Adrenal gland (tissue), 9 donors: ENCODE measurements at regions not wholly inside any gene's neighbourhood (a gene's known extent, or its start where the extent isn't known, plus 50 kb on each side); places are given as distances from the start of the nearest gene placed in this dataset.
"Not testable (repeated sequence)": the region's sequence is repeated elsewhere in the genome, so short reads cannot be mapped to it uniquely, and the experiment has no call there.

Source experiments
- DNase-seq, 7 donors: peaks; one replicate each; pipeline ENCODE4 v3.0.0-alpha.2; 2019 to 2020
- H3K27ac ChIP-seq, 5 donors: fragments of 200-600 bp; sonication (generic) in 4 of 5; 1 replicate in 3 of 5; 2 replicates in 2 of 5; pipeline versions ENCODE4 v1.5.1 to v1.8.0; 2016 to 2020; ENCODE audit warnings: mild to moderate bottlenecking in 1 of 5
- H3K27me3 ChIP-seq: fragments of 200-600 bp; 2 replicates; pipeline ENCODE4 v1.8.0; 2021
- H3K36me3 ChIP-seq, 2 donors: fragments of 200-600 bp; replicated peaks in 1 of 2; 1 replicate in 1 of 2; 2 replicates in 1 of 2; pipeline versions ENCODE4 v1.5.1 to v1.8.0; 2018 to 2022
- H3K4me1 ChIP-seq, 2 donors: fragments of 200-600 bp; replicated peaks in 1 of 2; 1 replicate in 1 of 2; 2 replicates in 1 of 2; pipeline versions ENCODE4 v1.5.1 to v1.8.0; 2018 to 2021
- H3K4me3 ChIP-seq, 4 donors: fragments of 200-600 bp; sonication (generic) in 3 of 4; one replicate each; pipeline ENCODE4 v1.5.1; 2016 to 2018
- H3K9me3 ChIP-seq, 3 donors: fragments of 200-600 bp; sonication (generic) in 1 of 3; replicated peaks in 1 of 3; 1 replicate in 2 of 3; 2 replicates in 1 of 3; pipeline versions ENCODE4 v1.5.1 to v1.8.0; 2016 to 2021
- CTCF ChIP-seq, 6 experiments: fragments of 450-650 bp in 4 of 6; fragments of 200-600 bp in 2 of 6; sonication (generic) in 1 of 6; IDR thresholded peaks; 1 replicate in 5 of 6; 2 replicates in 1 of 6; pipeline versions ENCODE4 v1.5.1 to v1.8.0; 2016 to 2021; ENCODE audit warnings: antibody characterized with exemption in 6 of 6, mild to moderate bottlenecking in 2 of 6, moderate library complexity in 1 of 6
- POLR2A ChIP-seq, 2 donors: fragments of 450-650 bp; IDR thresholded peaks; one replicate each; pipeline ENCODE4 v1.6.1; 2017; ENCODE audit warnings: antibody characterized with exemption in 2 of 2, mild to moderate bottlenecking in 2 of 2, moderate library complexity in 1 of 2
- WGBS, 4 donors: extraction: QIAGEN DNeasy Blood & Tissue Kit in 2 of 4; methylation state at CpG; one replicate each; pipeline versions ENCODE4 v1.1.5 to v1.1.7; 2013 to 2017; 5-methylcytosine and 5-hydroxymethylcytosine counted together
- intact Hi-C, 2 donors: fragments of 100-400 bp; cut with DNase I; formaldehyde crosslinking; loops; one replicate each; pipeline versions ENCODE4 v1.14.1 to v1.15.0; 2022 to 2023
- donor health status: healthy with polysubstance abuse.
- donor health status: Bipolar disorder and iron deficiency.
- donor health status: DM: yes; HTN: yes; CAD: no.
- donor health status: DM: no; HTN: no; CAD: no.
- donor health status: DM: no; HTN: no; CAD: no.

DNA sequence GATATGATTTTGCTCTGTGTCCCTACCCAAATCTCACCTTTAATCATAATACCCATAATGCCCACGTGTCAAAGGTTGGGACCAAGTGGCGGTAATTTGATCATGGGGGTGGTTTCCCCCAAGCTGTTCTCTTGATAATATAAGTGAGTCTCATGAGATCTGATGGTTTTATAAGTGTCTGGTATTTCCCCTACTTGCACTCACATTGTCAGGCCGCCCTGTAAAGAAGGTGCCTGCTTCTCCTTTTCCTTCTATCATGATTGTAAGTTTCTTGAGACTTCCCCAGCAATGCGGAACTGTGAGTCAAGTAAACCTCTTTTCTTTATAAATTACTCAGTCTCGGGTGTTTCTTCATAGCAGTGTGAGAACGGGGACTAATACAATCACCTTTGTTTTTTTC, 279.8 kb downstream of the ARPP21 start:
- H3K36me3 ChIP-seq = no peaks in the 10 kb centered on the region
- no peak overlapping the region for H3K27ac ChIP-seq
- DNase-seq = no peak
- 78 to 85% (median 82%) methylated on average over 6 of the region's 6 CpGs for WGBS, 4 donors
- TF ChIP-seq CTCF (IDR thresholded peaks at IDR 0.05) = no peak
- TF ChIP-seq POLR2A (IDR thresholded peaks at IDR 0.05) = no peak
- no peak overlapping the region for H3K4me3 ChIP-seq
- H3K9me3 ChIP-seq = no peaks in the 10 kb centered on the region
- H3K27me3 ChIP-seq = no peaks in the 10 kb centered on the region
- H3K4me1 ChIP-seq = no peaks in the 10 kb centered on the region
- intact Hi-C loops = no loop called here

DNA sequence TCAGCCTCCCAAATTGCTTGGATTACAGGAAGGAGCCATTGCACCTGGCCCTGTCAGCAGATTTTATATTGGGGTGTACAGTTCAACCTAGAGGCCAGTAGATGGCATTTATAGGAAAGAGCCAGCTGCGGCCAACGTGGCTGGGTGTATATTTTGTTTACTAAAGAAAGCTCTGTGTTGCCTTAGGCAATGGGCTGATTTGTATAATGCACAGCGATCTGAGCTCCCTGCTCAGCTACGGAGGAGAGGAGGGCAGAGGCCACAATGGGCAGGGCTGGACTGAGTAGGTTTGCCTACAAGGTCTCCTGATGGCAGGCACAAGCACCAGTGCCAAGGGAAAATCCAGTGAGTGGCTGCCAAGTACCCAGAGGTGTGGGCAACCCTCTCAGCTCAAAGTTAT, 282.4 kb downstream of the ARPP21 start:
- no peaks in the 10 kb centered on the region for H3K4me1 ChIP-seq
- no peaks in the 10 kb centered on the region for H3K9me3 ChIP-seq
- H3K27ac ChIP-seq = no peak overlapping the region
- DNase-seq = no peak
- intact Hi-C loops = no loop called here
- H3K36me3 ChIP-seq = no peaks in the 10 kb centered on the region
- TF ChIP-seq CTCF (IDR thresholded peaks at IDR 0.05) (no peak), POLR2A (IDR thresholded peaks at IDR 0.05) (no peak)
- H3K27me3 ChIP-seq = no peaks in the 10 kb centered on the region
- H3K4me3 ChIP-seq = no peak overlapping the region
- WGBS, 4 donors = 88 to 96% (median 93%) methylated on average over 3 to 4 of the region's 4 CpGs

- H3K9me3 ChIP-seq, H3K36me3 ChIP-seq, H3K27ac ChIP-seq, H3K4me1 ChIP-seq, intact Hi-C loops, H3K27me3 ChIP-seq, H3K4me3 ChIP-seq: not testable (repeated sequence)
- DNase-seq = peak in 3 of 7 donors; percentile 4 to 19 (median 13)
- peak in 1 of 6 experiments; percentile 18 for TF ChIP-seq CTCF (IDR thresholded peaks at IDR 0.05)
These were observed 284.7 kb downstream of the ARPP21 start for GRCh38 chr3:35924070-35924469.

- 64 to 74% (median 69%) methylated on average over 3 of the region's 3 CpGs for WGBS, 4 donors
- Histone ChIP-seq H3K9me3 (no peaks in the 10 kb centered on the region), H3K4me1 (no peaks in the 10 kb centered on the region), H3K36me3 (no peaks in the 10 kb centered on the region), H3K4me3 (no peak overlapping the region), H3K27me3 (no peaks in the 10 kb centered on the region), H3K27ac (no peak overlapping the region)
- intact Hi-C loops = no loop called here
- TF ChIP-seq POLR2A (IDR thresholded peaks at IDR 0.05) = no peak
- TF ChIP-seq CTCF (IDR thresholded peaks at IDR 0.05) = no peak
- DNase-seq = no peak
These were observed 288.1 kb downstream of the ARPP21 start for GRCh38 chr3:35927441-35927840.
